ENCODE measurements at regions not wholly inside any gene's neighbourhood (a gene's known extent, or its start where the extent isn't known, plus 50 kb on each side); places are given as distances from the start of the nearest gene placed in this dataset.

GRCh38 chr3:115279939-115280338 is 132.9 kb upstream of the ZBTB20 start:
- TF ChIP-seq CTCF (IDR thresholded peaks at IDR 0.05) = no peak
- TF ChIP-seq ZFX (IDR thresholded peaks at IDR 0.05; ENCODE audit: borderline replicate concordance) = no peak
- H3K27ac ChIP-seq = no peak overlapping the region

DNA sequence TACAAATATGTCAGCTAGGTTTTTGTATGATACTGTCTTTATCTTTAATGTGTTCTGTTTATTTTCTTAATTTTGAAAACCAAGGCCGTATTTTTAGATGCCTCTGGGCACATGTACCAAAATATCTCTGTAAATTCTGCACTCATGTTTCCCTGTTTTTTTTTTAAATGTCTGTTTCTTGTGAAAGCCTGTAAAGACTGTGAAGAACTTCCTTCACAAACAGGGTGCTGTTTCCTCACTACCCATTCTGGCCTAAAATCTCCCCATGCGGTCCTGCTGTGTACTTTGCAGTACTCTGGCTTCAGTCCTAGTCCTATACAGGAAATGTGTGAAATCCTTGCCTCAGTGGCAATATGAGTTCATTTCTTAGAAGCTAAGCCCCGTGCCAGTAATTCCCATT is 133.4 kb upstream of the ZBTB20 start:
- H3K27ac ChIP-seq = no peak overlapping the region
- TF ChIP-seq ZFX (IDR thresholded peaks at IDR 0.05; ENCODE audit: borderline replicate concordance) (no peak), CTCF (IDR thresholded peaks at IDR 0.05) (no peak)

- H3K27ac ChIP-seq = no peak overlapping the region
- TF ChIP-seq CTCF (IDR thresholded peaks at IDR 0.05) = no peak
- TF ChIP-seq ZFX (IDR thresholded peaks at IDR 0.05; ENCODE audit: borderline replicate concordance) = no peak
Observed at GRCh38 chr3:115281697-115282675, 134.9 kb upstream of the ZBTB20 start.

GRCh38 chr3:115284980-115285379 is 137.9 kb upstream of the ZBTB20 start:
- H3K27ac ChIP-seq = no peak overlapping the region
- TF ChIP-seq ZFX (IDR thresholded peaks at IDR 0.05; ENCODE audit: borderline replicate concordance) = no peak
- no peak for TF ChIP-seq CTCF (IDR thresholded peaks at IDR 0.05)

GRCh38 chr3:115286529-115287197 is 139.6 kb upstream of the ZBTB20 start:
- no peak overlapping the region for H3K27ac ChIP-seq
- TF ChIP-seq ZFX (IDR thresholded peaks at IDR 0.05; ENCODE audit: borderline replicate concordance) (no peak), CTCF (IDR thresholded peaks at IDR 0.05) (no peak)

DNA sequence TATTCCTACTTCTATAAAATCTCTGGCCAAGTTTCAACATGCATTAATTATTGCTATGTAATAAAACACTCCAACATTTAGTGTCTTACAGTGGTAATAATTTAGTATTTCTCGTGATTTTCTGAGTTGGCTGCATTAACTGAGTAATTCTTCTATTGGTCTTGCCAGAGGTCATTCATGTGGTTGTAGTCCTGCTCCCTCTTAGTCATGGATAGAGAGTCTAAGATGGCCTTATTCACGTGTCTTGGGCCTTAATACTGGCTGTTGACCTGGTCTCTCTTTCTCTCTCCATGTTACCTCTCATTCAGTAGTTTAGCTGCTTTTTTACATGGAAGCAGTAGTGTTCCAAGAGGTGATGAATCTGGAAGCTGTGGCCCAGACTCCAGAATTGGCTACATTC is 140.1 kb upstream of the ZBTB20 start:
- H3K27ac ChIP-seq = no peak overlapping the region
- no peak for TF ChIP-seq CTCF (IDR thresholded peaks at IDR 0.05)
- TF ChIP-seq ZFX (IDR thresholded peaks at IDR 0.05; ENCODE audit: borderline replicate concordance) = no peak

GRCh38 chr3:115292131-115292530 is 145.0 kb upstream of the ZBTB20 start:
- TF ChIP-seq CTCF (IDR thresholded peaks at IDR 0.05) = no peak
- no peak for TF ChIP-seq ZFX (IDR thresholded peaks at IDR 0.05; ENCODE audit: borderline replicate concordance)
- H3K27ac ChIP-seq = no peak overlapping the region
